ENCODE measurements at regions not wholly inside any gene's neighbourhood (a gene's known extent, or its start where the extent isn't known, plus 50 kb on each side); places are given as distances from the start of the nearest gene placed in this dataset.

DNA sequence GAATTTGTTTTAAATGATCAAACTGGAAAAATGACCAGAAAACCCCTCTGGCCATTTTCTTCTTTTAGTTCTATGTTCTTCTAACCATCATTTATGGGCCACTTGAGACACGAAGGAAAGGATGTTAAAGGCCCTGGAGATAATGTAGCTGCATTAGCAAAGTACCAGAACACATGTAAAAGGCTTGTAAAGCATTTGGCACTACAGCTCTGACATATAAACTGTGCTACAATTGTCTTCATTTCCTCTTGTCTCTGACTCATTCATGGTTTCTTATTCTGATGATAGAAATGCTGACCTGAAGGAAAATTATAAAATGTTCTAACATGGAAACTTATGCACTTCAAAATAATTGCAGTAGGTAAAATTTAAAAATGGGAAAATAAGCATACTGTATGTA lies 388.7 kb downstream of the FAT4 start:
- Mint-ChIP-seq H3K9me3 (ENCODE audit: unreplicated experiment) (no peaks in the 10 kb centered on the region), H3K27me3 (ENCODE audit: unreplicated experiment) (no peaks in the 10 kb centered on the region), H3K4me1 (ENCODE audit: unreplicated experiment) (peaks cover 4% of the 10 kb centered on the region), H3K27ac (ENCODE audit: unreplicated experiment) (no peak overlapping the region), H3K36me3 (ENCODE audit: low read depth, unreplicated experiment) (no peaks in the 10 kb centered on the region), H3K4me3 (ENCODE audit: unreplicated experiment) (no peak overlapping the region)
- DNase-seq (ENCODE audit: low spot score), result no peak
- no peak for TF ChIP-seq CTCF (IDR thresholded peaks at IDR 0.05; ENCODE audit: unreplicated experiment)

GRCh38 chr4:125704726-125705125 lies 390.0 kb downstream of the FAT4 start:
- Mint-ChIP-seq H3K36me3 (ENCODE audit: low read depth, unreplicated experiment) (no peaks in the 10 kb centered on the region), H3K27ac (ENCODE audit: unreplicated experiment) (peak overlapping the region; percentile 52), H3K4me1 (ENCODE audit: unreplicated experiment) (peaks cover 4% of the 10 kb centered on the region), H3K27me3 (ENCODE audit: unreplicated experiment) (no peaks in the 10 kb centered on the region), H3K9me3 (ENCODE audit: unreplicated experiment) (no peaks in the 10 kb centered on the region), H3K4me3 (ENCODE audit: unreplicated experiment) (no peak overlapping the region)
- no peak for DNase-seq (ENCODE audit: low spot score)
- TF ChIP-seq CTCF (IDR thresholded peaks at IDR 0.05; ENCODE audit: unreplicated experiment), result no peak

DNA sequence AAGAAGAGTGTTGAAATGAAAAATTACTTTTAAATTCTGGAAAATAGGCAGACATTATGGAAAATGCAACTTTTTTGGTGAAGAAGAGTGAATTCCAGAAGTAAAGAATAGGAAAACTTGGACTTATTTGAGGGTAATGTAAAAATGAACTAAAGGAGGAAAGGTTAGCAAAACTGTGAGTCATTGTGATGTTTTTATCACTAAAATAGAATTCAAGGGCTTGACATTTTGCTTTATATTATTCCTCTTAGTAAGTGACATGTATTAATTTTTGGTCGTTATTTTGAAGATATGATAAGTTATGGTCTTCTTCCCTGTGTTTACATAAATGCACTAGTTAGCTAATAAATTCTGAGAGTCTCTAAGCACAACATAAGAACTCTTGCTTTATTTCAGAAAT lies 390.9 kb downstream of the FAT4 start:
- Mint-ChIP-seq H3K9me3 (ENCODE audit: unreplicated experiment) (no peaks in the 10 kb centered on the region), H3K27me3 (ENCODE audit: unreplicated experiment) (no peaks in the 10 kb centered on the region), H3K4me3 (ENCODE audit: unreplicated experiment) (no peak overlapping the region), H3K36me3 (ENCODE audit: low read depth, unreplicated experiment) (no peaks in the 10 kb centered on the region), H3K4me1 (ENCODE audit: unreplicated experiment) (peaks cover 4% of the 10 kb centered on the region), H3K27ac (ENCODE audit: unreplicated experiment) (no peak overlapping the region)
- DNase-seq (ENCODE audit: low spot score), result no peak
- no peak for TF ChIP-seq CTCF (IDR thresholded peaks at IDR 0.05; ENCODE audit: unreplicated experiment)

DNA sequence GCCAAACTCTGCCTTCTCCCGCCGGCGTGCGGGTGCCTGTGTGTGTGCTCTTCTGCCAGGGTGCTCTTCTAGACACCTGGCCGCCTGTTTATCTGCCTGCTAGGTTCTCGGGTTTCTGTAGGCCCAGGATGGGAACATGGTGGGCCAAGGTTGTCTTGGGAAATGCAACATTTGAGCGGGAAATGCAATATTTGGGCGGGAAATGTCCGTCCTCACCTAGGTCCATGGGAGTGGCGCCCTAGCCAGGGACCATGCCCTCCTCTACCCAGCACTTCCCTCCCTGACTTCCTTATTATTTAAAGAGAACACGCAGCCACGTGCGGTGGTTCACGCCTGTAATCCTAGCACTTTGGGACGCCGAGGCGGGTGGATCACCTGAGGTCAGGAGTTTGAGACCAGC lies 392.6 kb downstream of the FAT4 start:
- peaks cover 4% of the 10 kb centered on the region for H3K4me1 Mint-ChIP-seq (ENCODE audit: unreplicated experiment)
- no peak for TF ChIP-seq CTCF (IDR thresholded peaks at IDR 0.05; ENCODE audit: unreplicated experiment)
- H3K27me3 Mint-ChIP-seq (ENCODE audit: unreplicated experiment), result no peaks in the 10 kb centered on the region
- H3K4me3 Mint-ChIP-seq (ENCODE audit: unreplicated experiment), result no peak overlapping the region
- no peaks in the 10 kb centered on the region for H3K36me3 Mint-ChIP-seq (ENCODE audit: low read depth, unreplicated experiment)
- no peak for DNase-seq (ENCODE audit: low spot score)
- no peaks in the 10 kb centered on the region for H3K9me3 Mint-ChIP-seq (ENCODE audit: unreplicated experiment)
- no peak overlapping the region for H3K27ac Mint-ChIP-seq (ENCODE audit: unreplicated experiment)

- Mint-ChIP-seq H3K4me1 (ENCODE audit: unreplicated experiment) (no peaks in the 10 kb centered on the region), H3K27me3 (ENCODE audit: unreplicated experiment) (no peaks in the 10 kb centered on the region), H3K27ac (ENCODE audit: unreplicated experiment) (no peak overlapping the region), H3K4me3 (ENCODE audit: unreplicated experiment) (no peak overlapping the region), H3K36me3 (ENCODE audit: low read depth, unreplicated experiment) (no peaks in the 10 kb centered on the region), H3K9me3 (ENCODE audit: unreplicated experiment) (no peaks in the 10 kb centered on the region)
- TF ChIP-seq CTCF (IDR thresholded peaks at IDR 0.05; ENCODE audit: unreplicated experiment), result no peak
- DNase-seq (ENCODE audit: low spot score), result no peak
Observed at GRCh38 chr4:125710766-125711165, 396.0 kb downstream of the FAT4 start.
